ENCODE measurements at regions not wholly inside any gene's neighbourhood (a gene's known extent, or its start where the extent isn't known, plus 50 kb on each side); places are given as distances from the start of the nearest gene placed in this dataset.
"Not testable (repeated sequence)": the region's sequence is repeated elsewhere in the genome, so short reads cannot be mapped to it uniquely, and the experiment has no call there.

DNA sequence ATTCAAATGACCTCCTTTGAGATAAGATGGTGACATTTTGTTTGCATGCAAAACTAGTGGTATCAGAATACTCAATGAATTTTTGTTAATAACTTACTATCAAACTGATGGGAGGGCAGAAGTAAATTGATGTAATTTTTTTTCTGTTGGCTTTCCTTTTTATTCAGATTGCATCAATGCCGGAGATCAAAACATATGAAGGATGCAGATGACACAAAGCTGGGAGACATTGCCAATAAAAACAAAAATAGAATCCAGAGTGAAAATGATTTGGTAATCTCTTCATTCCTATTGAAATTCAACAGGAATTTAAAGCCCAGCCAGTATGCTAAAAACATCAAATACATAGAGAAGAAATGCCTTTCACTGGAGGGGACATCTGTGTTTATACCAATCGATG lies 1655.3 kb upstream of the C9orf72 start:
- no peak for DNase-seq (ENCODE audit: low read depth in 2 of 3, low spot score in 2 of 3)

DNA sequence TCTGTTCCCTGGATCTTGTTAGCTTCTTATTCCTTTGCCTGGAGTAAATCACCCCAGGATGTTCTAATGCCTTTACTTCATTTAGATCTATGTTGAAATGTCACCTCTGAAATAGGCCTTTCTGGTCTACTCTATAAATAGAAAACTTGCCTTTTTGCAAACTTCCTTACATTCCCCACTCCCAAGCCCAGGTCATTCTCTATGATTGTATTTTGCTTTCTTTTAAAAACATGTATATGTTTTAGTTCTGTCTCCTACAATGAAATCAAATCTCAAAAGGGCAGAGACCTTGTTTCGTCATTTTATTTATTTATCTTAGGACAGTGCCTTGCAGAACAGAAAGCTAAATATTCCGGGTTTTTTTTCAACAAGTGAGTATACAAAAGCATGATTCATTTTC lies 1657.7 kb upstream of the C9orf72 start:
- no peak for DNase-seq (ENCODE audit: low read depth in 2 of 3, low spot score in 2 of 3)

DNA sequence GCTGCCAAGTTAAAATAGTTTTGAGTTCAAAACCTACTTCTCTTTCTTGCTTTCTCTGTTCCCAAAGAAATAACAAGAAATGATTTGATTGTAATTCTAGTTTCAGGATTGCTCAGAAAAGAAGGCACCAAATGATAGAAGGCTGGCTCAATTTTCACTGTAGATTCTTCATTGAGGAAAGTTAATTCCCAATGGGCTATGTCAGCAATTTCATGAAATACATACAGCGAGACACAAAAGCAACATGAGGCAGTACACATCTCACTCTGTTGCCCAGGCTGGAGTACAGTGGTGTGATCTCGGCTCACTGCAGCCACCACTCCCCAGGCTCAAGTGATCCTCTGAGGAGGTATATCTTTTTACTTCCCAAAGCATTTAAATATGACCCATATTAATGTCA lies 1659.9 kb upstream of the C9orf72 start:
- DNase-seq (ENCODE audit: low read depth in 2 of 3, low spot score in 2 of 3), result no peak

DNA sequence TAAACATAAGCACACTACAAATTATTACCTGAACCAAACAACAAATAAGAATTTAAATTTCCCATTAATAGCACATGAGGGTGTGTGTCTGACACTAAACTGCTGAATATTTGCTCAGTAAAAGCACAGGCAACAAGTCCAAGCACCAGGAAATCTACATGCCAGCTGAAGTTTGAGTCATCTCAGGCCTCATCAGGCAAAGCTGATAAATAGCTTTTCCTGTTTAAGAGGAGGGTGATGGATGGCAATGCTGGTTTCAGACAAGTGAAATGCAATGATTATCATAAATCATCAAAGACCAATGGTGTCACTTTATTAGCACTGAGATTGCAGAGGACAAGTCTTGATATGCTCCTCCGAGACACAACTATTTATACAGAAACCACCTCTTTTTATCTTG lies 1668.0 kb upstream of the C9orf72 start:
- no peak for DNase-seq (ENCODE audit: low read depth in 2 of 3, low spot score in 2 of 3)

DNA sequence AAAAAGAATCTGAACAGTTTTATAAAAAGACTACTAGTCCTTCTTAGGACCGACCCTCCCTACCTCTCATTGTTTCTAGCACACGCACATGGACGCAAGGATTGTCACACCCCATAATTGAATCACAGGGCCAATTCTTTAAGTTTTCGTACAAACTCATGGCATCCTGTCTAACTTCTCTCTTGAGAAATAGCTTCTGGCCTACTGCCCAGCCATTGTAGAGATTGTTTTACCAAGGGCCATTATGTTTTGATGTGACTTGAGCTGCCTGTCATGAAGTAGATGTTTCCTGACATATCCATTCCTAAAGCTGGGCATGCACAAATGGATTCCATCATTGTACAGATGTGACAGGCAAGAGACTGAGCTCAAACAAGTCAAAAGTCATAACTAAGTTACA lies 1672.1 kb upstream of the C9orf72 start:
- DNase-seq (ENCODE audit: low read depth in 2 of 3, low spot score in 2 of 3), result no peak

DNA sequence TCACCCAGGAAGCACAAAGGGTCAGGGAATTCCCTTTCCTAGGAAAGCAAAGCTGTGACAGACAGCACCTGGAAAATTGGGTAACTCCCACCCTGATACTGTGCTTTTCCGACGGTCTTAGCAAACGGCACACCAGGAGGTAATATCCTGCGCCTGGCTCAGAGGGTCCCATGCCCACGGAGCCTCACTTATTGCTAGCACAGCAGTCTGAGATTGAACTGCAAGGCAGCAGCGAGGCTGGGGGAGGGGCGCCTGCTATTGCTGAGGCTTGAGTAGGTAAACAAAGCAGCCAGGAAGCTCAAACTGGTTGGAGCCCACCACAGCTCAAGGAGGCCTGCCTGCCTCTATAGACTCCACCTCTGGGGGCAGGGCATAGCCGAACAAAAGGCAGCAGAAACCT lies 1697.1 kb upstream of the C9orf72 start:
- not testable (repeated sequence) for DNase-seq (ENCODE audit: low read depth in 2 of 3, low spot score in 2 of 3)

DNA sequence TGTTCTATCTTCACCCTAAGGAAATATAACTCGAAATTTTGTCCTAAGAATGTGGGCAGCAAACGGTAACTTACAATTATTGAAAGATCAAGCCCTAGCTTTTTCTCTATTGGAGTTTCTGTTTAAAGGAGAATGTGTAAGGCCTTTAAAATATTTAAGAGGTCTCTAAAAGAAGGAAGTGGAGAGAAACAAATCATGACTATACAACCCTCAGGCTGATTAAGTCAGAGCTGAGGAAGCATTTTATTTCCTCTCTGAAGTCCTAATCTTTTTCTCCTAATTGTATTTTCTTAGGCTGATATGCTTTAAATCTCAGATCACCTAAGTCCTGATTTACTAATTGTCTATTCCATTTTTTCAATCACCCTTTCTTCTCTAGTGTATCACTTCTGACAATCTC lies 1708.8 kb upstream of the C9orf72 start:
- no peak for DNase-seq (ENCODE audit: low read depth in 2 of 3, low spot score in 2 of 3)

DNA sequence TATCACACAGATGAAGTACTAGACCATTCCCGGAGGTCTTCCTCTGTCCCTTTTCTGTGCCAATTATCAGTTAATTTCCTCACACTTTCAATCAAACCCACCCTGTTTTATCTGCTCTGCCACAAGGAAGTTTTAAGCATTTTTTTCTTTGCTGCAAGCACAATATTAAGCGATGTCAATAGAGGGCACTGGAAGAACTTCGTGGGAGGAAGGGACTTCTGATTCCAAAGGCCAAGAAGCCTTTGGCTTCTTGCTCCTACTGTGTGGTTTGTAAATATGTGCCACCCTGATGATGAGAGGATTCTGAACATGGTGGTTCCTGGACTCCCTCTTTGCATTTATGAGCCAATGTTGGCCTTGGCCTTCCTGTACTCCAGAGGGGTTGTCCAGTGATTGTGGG lies 1712.5 kb upstream of the C9orf72 start:
- DNase-seq (ENCODE audit: low read depth in 2 of 3, low spot score in 2 of 3), result no peak

DNA sequence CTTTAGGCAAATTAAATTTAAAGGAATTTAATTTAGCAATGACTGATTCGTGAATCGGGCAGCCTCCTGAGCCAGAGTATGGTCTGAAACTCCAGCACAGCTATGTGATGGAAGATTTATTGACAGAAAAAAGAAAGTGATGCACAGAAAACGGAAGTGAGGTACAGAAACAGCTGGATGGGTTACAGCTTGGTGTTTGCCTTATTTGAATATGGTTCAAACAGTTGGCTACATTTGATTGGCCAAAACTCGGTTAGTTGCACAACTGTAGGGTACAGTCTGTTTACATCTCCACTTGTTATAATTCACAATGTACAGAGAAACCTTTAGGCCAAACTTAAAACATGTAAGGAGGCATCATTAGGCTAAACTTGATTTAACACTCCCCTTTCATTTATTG lies 1716.1 kb upstream of the C9orf72 start:
- DNase-seq (ENCODE audit: low read depth in 2 of 3, low spot score in 2 of 3), result no peak

DNA sequence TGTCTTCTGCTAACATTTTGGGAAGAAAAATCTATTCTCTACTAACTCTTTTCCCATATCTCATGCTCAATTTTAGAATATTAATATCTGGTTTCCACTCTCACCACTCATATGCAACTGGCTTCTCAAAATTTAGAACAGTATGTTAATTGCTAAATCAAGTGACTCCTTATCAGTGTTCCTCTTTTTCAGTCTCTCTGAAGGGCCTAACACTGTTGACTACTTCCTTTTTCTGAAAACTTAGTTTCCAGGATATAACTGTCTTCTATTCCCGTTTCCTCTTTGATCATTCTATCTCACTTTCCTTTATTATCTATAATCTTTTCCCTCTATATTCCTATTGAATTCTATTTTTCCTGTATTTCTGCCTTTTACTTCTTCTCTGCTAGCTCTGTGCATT lies 1717.2 kb upstream of the C9orf72 start:
- peak in 1 of 3 donors; percentile 12 for DNase-seq (ENCODE audit: low read depth in 2 of 3, low spot score in 2 of 3)

DNA sequence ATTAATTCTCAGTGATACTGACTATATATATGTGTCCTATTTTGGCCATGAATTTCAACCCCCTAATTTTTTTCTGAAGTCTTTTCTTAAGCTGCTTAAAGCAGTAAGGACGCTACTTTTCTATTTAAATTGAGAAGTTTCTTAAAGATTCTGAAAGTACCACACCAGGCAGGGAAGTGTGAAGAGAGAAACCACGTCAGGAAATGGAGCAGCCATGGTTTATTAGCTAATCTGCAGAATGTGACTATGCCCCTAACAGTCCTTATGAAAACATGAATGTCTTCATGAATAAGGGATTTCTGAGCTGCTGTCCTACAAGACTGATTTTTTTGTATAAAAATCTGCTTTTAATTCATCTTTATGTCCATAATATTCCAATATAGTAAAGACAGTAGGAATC lies 1724.3 kb upstream of the C9orf72 start:
- DNase-seq (ENCODE audit: low read depth in 2 of 3, low spot score in 2 of 3), result no peak

DNA sequence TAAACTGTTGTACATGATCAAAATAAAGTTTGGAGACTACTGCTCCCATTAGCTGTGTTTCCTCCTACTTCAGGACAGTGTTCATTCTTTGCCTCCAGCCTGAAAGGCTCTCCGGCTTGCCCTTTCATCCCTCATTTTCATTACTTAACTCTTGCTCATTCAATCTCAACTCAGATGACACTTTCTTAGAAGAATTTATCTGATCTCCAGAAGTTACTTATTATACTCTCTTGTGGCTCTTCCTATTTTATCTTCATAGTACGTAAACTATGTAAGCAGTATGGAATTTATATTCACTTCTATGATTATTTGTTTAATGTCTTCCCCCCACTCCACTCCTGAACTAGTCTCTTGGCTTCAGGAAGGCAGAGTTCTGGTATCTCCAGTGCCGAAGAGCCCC lies 1737.9 kb upstream of the C9orf72 start:
- no peak for DNase-seq (ENCODE audit: low read depth in 2 of 3, low spot score in 2 of 3)

DNA sequence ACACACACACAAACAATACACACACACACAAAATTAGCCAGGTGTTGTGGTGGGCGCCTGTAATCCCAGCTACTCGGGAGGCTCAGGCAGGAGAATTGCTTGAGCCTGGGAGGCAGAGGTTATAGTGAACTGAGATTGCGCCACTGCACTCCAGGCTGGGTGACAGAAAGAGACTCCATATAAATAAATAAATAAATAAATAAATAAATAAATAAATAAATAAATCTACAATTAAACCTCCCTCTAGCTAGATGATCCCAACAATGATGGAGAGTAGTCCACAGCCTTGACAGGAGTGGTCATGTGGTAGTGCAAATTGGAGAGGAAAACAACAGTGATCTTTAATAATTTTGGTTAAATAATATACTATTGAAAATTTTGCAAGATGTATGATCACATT lies 1739.0 kb upstream of the C9orf72 start:
- DNase-seq (ENCODE audit: low read depth in 2 of 3, low spot score in 2 of 3), result no peak

DNA sequence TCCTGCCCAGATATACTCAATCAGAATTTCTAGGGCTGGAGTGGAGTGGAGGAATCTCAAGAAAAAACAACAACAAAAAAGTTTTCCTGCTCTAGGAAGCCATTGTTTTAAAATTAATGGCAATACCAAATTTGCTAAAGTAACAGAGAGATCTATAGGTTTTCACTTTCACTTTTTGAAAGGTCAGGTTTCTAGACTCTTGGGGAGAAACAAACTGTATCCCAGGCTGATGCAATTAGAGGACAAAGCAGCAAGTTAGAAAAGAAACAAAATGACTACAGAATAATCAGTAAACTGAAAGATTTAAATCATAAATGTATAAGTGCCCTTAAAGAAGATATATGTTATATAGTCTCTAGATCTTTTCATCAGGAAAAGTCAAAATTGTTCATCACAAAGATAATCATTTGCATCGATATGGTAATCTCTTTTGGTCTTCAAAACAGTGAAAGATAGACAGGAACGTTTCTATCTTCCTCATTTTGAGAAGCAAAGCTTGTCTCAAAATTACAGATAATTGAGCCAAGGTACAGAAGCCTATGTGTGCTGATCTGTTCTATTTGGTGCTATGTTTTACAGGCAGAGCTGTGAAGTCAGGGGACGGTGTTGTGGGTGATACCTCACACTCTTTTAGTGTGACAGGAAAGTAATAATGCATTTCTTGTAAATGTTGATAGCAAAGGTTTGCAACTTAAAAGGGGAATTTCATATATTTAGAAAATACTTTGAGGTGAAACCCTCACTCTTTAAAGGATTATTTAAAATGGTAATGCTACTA lies 1746.6 kb upstream of the C9orf72 start:
- no peak for DNase-seq (ENCODE audit: low read depth in 2 of 3, low spot score in 2 of 3)

DNA sequence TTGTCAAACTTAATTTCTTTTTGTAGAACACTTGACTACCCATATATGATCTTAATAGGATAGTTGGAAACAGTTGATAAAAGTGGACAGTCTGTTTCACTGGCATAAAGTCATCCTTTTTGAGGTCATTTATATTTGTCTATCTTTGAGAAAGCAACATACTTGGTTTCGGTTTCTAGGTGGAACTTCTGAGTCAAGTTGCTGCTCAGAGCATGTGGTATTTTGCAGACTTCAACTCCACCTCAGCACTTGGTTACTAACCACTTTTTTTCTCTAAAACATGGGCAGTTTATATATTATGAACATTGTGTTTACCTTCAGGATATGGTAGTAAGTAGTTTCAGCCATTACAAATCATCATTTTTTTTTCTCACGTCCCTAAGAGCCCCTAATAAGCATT lies 1749.0 kb upstream of the C9orf72 start:
- DNase-seq (ENCODE audit: low read depth in 2 of 3, low spot score in 2 of 3), result no peak

DNA sequence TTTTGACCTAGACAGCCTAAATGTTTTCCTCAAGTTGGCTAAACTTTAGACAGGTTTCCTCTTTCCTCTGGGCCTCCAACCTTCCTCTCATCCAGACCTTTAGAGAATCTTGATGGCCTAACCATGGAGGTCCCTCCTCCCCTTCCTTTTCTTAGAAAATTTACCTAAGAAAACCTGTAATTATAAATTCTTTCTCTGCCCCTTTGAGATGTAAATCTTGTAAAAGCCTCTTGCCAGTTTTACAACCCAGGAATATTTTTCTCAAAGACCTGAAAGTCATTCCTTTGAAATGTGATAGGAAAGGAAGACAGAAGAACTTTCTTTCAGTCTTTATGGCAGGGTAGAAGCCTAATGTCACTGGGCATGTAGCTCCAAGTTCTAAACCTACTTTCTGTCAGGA lies 1752.6 kb upstream of the C9orf72 start:
- no peak for DNase-seq (ENCODE audit: low read depth in 2 of 3, low spot score in 2 of 3)

DNA sequence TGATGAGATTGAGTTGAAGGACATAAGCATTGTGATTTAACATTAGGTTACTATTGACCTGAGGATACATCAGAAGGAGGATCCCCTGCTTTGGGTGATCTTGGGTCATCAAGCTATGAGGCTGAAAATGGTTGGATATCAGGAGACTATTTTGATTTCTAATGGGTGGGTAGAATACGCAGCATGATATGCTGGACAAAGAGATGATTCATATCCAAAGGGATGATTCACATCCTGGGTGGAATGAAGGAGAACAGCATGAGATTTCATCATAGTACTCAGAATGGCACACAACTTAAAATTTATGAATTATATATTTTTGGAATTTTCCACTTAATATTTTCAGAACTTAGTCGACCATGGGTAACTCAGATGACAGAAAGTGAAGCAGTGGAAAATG lies 1759.5 kb upstream of the C9orf72 start:
- no peak for DNase-seq (ENCODE audit: low read depth in 2 of 3, low spot score in 2 of 3)

DNA sequence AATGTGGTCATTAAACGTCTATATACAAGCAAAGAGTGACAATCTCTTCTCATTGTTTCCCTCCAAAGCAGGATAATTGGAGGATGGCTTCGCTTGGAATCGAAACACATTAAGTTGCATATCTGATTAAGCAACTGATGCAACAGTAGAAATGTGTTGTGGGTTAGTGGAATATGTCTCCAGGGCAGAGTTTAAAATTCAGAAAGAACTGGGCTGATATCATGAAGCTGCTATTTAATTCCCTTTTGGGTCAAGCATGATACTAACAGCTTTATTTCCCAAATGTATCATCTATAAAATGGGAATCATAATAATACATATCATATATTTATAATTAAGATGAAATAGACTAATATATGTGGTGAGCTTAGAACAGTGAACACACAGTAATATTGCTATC lies 1763.0 kb upstream of the C9orf72 start:
- no peak for DNase-seq (ENCODE audit: low read depth in 2 of 3, low spot score in 2 of 3)

DNA sequence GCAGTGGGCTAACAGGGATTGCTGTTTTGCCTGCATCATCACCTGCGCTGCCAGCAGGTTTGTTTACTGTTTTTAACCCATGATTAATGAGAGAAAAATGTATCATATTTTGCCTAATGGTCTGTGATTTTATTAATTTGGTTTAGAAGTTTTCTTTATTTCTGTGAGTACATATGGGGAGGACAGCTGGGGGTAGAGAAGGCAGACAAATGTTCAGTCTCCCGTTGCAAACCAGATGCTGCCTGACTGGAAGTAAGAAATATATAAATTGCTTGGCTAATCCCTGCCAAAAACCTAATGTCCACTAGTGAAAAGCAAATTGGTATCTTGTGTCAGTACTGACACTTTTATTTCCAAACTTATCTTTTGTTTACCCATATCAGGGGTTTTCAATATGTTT lies 1766.1 kb upstream of the C9orf72 start:
- DNase-seq (ENCODE audit: low read depth in 2 of 3, low spot score in 2 of 3), result no peak

DNA sequence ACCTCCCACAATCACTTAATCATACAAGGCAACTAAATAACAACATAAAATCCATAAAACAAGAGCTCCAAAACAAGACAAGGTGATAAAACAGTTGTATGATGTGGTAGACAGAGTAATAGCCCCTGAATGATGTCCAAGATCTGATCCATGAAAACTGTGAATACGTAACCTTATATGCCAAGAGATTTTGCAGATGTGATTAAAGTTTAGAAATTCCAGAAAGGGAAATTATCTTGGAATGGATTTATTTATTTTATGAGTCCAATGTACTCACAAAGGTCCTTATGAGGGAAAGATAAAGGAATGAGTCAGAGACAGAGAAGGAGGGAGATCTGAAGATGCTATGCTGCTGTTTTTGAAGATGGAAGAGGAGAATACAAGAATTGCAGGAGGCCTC lies 1775.7 kb upstream of the C9orf72 start:
- DNase-seq (ENCODE audit: low read depth in 2 of 3, low spot score in 2 of 3), result no peak

DNA sequence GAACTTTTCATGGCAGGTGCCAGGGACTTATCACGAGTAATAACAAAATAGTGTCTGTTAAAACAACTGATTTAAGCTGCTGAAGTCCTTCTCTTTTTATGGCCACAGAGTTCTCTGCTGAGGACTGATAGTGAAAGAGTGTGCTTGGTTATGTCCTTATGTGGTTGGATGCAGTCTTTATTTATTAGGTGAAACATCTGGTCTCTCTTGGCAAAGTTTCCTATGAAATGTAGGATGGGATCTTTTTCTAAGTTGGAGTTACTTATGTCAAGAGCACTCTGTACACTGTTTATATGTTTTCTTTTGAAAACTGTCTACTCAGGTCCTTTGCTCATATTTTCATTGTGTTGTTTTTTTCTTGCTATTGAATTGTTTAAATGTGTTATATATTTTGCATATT lies 1816.1 kb upstream of the C9orf72 start:
- DNase-seq (ENCODE audit: low read depth in 2 of 3, low spot score in 2 of 3), result no peak

DNA sequence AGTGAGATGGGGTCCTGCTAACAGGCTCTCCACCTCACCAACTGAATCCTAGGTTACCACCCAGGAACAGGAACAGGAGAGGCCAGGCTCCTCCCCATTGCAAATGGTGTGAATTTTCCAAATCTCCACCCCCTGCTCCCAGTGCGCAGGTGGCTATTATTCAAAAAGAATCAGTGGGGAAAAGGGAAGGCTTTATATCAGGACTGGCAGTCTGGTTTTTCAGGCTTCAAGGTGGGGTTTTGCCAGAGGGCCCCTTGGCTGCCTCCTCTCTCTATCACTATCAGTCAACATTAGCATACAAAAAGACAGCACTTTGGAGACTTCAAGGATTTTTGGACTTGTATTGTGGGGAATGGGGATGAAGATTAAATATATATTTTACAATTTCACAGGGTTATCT lies 1817.6 kb upstream of the C9orf72 start:
- DNase-seq (ENCODE audit: low read depth in 2 of 3, low spot score in 2 of 3), result no peak

DNA sequence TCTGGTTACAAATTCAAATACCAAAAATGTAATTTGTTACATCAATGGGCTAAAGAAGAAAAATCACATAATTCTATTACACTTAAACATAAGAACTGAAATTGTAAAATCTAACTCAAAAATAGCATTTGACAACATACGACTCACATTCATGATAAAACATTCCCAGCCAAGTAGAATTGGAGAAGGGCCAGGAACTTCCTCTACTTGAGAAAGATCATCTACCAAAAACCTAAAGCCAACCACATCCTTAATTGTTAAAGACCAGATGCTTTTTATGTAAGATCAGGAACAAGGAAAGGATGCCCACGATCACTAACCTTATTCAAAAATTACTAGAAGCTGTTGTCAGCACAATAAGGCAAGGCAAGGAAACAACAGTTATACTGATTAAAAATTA lies 1819.8 kb upstream of the C9orf72 start:
- no peak for DNase-seq (ENCODE audit: low read depth in 2 of 3, low spot score in 2 of 3)

Data from hematopoietic multipotent progenitor cell (in vitro differentiated cells).